ENCODE measurements at regions not wholly inside any gene's neighbourhood (a gene's known extent, or its start where the extent isn't known, plus 50 kb on each side); places are given as distances from the start of the nearest gene placed in this dataset.
A peak's percentile ranks its signal among the peaks of the same experiment; 100 is the strongest.
"Not testable (repeated sequence)": the region's sequence is repeated elsewhere in the genome, so short reads cannot be mapped to it uniquely, and the experiment has no call there.

- not testable (repeated sequence) for DNase-seq; H3K27me3 Mint-ChIP-seq; H3K4me3 Mint-ChIP-seq; H3K27me3 ChIP-seq (ENCODE audit: control insufficient read depth, insufficient read depth, low read length); H3K27ac ChIP-seq (ENCODE audit: insufficient read depth, low read length, poor library complexity, severe bottlenecking); H3K4me1 Mint-ChIP-seq; H3K36me3 Mint-ChIP-seq; ATAC-seq (ENCODE audit: low read depth in 2 of 2); H3K4me3 ChIP-seq (ENCODE audit: low read depth, low read length); H3K9me3 Mint-ChIP-seq; H3K4me1 ChIP-seq (ENCODE audit: control insufficient read depth, insufficient read depth, low read length, poor library complexity, severe bottlenecking); H3K36me3 ChIP-seq (ENCODE audit: control insufficient read depth, insufficient read depth, low read length); H3K9me3 ChIP-seq (ENCODE audit: control insufficient read depth in 2 of 2, low read length in 2 of 2); H3K27ac Mint-ChIP-seq
Measured at GRCh38 chr10:33480417-33480816, 145.9 kb upstream of the NRP1 start.

GRCh38 chr10:33478675-33479125, 144.2 kb upstream of the NRP1 start:
- no peaks in the 10 kb centered on the region for H3K4me1 ChIP-seq (ENCODE audit: control insufficient read depth, insufficient read depth, low read length, poor library complexity, severe bottlenecking)
- no peak overlapping the region for H3K4me3 Mint-ChIP-seq
- H3K27me3 ChIP-seq (ENCODE audit: control insufficient read depth, insufficient read depth, low read length) = no peaks in the 10 kb centered on the region
- H3K36me3 Mint-ChIP-seq = no peaks in the 10 kb centered on the region
- H3K4me1 Mint-ChIP-seq = no peaks in the 10 kb centered on the region
- no peaks in the 10 kb centered on the region for H3K9me3 ChIP-seq (ENCODE audit: control insufficient read depth in 2 of 2, low read length in 2 of 2)
- H3K27ac Mint-ChIP-seq = no peak overlapping the region
- H3K9me3 Mint-ChIP-seq = peaks cover 0 to 5% (median 0%) of the 10 kb centered on the region in 7 donors
- H3K4me3 ChIP-seq (ENCODE audit: low read depth, low read length) = no peak overlapping the region
- no peak overlapping the region for H3K27ac ChIP-seq (ENCODE audit: insufficient read depth, low read length, poor library complexity, severe bottlenecking)
- no peaks in the 10 kb centered on the region for H3K27me3 Mint-ChIP-seq
- no peaks in the 10 kb centered on the region for H3K36me3 ChIP-seq (ENCODE audit: control insufficient read depth, insufficient read depth, low read length)
- ATAC-seq (ENCODE audit: low read depth in 2 of 2) (no peak), DNase-seq (no peak)

DNA sequence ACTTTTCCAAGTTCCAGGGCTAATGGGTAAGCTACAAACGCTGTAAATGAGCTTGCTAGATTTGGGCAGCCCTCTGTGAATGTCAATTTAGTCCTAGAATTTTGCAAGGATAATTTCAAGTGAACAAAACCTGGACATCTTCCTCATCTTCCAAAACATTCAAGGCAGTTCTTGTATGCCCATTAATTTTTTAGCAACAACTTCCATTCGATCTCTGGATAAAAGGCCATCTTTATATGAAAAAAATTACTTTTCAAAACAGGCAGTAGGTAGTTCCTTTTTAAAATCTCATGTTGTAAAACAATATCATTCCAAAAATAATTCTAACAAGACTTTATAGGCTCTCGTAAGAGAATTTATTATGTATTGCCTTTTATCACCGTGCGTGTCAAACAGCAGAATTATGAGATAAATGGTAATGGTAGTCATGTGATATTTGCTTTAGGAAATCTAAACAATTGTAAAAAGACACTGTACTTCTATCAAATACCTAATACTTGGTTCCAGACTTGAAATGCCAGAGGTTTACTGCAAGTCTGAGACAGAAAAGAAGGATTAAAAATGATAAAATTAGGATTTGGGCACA, 143.7 kb upstream of the NRP1 start:
- Mint-ChIP-seq H3K4me3 (no peak overlapping the region), H3K4me1 (no peaks in the 10 kb centered on the region), H3K36me3 (no peaks in the 10 kb centered on the region), H3K27ac (no peak overlapping the region), H3K9me3 (peaks cover 0 to 5% (median 0%) of the 10 kb centered on the region in 7 donors), H3K27me3 (no peaks in the 10 kb centered on the region)
- ATAC-seq (ENCODE audit: low read depth in 2 of 2) = no peak
- DNase-seq = no peak
- no peaks in the 10 kb centered on the region for H3K9me3 ChIP-seq (ENCODE audit: control insufficient read depth in 2 of 2, low read length in 2 of 2)
- no peaks in the 10 kb centered on the region for H3K27me3 ChIP-seq (ENCODE audit: control insufficient read depth, insufficient read depth, low read length)
- H3K36me3 ChIP-seq (ENCODE audit: control insufficient read depth, insufficient read depth, low read length) = no peaks in the 10 kb centered on the region
- no peaks in the 10 kb centered on the region for H3K4me1 ChIP-seq (ENCODE audit: control insufficient read depth, insufficient read depth, low read length, poor library complexity, severe bottlenecking)
- H3K27ac ChIP-seq (ENCODE audit: insufficient read depth, low read length, poor library complexity, severe bottlenecking) = no peak overlapping the region
- H3K4me3 ChIP-seq (ENCODE audit: low read depth, low read length) = no peak overlapping the region

DNA sequence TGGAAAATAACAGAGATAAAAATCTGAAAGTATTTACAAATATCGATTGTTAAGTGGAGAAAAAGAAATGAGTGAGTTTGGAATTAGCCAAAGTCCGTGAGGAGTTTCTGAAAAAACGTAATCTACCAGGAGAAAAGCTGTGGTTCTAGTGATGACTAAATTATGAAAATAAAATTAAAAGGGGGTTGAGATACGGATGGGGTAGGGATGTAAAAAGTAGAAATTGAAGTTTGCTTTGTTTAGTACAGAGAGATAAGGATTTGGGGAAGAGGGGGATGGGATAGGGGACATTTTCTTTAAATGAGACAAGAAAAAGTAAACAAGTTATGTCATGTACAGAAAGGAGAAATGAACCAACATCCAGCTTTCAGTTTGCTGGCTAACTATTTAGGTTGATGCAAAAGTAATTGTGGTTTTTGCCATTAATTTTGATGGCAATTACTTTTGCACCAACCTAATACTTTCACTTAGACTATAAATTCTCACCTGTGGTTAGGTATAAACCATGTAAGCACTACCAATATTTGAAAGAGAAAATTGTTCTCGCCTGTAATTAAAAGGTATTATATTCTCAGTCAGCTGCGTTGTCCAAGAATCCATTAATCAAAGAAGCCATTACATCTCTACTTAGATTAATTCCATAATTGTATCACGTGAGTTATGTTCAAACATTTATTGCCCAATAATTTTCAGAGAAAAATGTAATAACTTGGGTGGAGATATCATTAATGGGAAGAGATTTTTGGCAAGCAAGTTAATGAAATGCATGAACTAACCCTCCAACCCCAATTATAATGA, 143.0 kb upstream of the NRP1 start:
- ATAC-seq (ENCODE audit: low read depth in 2 of 2) = no peak
- Mint-ChIP-seq H3K27me3 (no peaks in the 10 kb centered on the region), H3K36me3 (no peaks in the 10 kb centered on the region)

DNA sequence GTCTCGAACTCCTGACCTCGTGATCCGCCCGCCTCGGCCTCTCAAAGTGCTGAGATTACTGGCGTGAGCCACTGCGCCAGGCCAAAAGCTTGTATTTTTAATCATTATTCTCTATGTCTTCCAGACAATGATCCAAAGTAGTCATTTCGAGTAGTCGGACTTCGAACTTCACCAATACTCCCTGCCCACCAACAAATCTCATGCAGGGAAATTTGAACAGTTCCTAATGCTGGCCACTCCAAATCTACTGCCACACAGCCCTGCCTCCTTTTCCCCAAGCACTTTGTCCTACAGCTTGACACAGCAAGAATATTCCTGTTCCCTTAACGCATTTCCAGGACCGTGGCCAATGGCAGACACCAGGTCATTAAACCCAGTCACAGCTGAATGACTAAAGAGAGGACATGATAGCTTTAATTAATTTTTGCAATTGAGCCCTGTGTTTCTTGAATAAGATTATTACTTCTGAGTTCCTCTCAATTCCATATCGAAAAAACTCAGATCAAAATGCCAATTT, 142.3 kb upstream of the NRP1 start:
- no peak overlapping the region for H3K4me3 ChIP-seq (ENCODE audit: low read depth, low read length)
- no peak overlapping the region for H3K4me3 Mint-ChIP-seq
- no peak overlapping the region for H3K27ac ChIP-seq (ENCODE audit: insufficient read depth, low read length, poor library complexity, severe bottlenecking)
- H3K4me1 ChIP-seq (ENCODE audit: control insufficient read depth, insufficient read depth, low read length, poor library complexity, severe bottlenecking) = no peaks in the 10 kb centered on the region
- H3K9me3 ChIP-seq (ENCODE audit: control insufficient read depth in 2 of 2, low read length in 2 of 2) = no peaks in the 10 kb centered on the region
- ATAC-seq (ENCODE audit: low read depth in 2 of 2) (no peak), DNase-seq (no peak)
- no peaks in the 10 kb centered on the region for H3K4me1 Mint-ChIP-seq
- H3K36me3 ChIP-seq (ENCODE audit: control insufficient read depth, insufficient read depth, low read length) = no peaks in the 10 kb centered on the region
- H3K36me3 Mint-ChIP-seq = no peaks in the 10 kb centered on the region
- no peaks in the 10 kb centered on the region for H3K27me3 Mint-ChIP-seq
- H3K27ac Mint-ChIP-seq = no peak overlapping the region
- no peaks in the 10 kb centered on the region for H3K27me3 ChIP-seq (ENCODE audit: control insufficient read depth, insufficient read depth, low read length)
- H3K9me3 Mint-ChIP-seq = peaks cover 0 to 5% (median 0%) of the 10 kb centered on the region in 7 donors

More for the DNA sequence above, 143.0 kb upstream of the NRP1 start:
- DNase-seq = no peak
- no peak overlapping the region for H3K4me3 ChIP-seq (ENCODE audit: low read depth, low read length)
- H3K4me3 Mint-ChIP-seq = peak overlapping the region in 1 of 4 donors; percentile 68
- no peaks in the 10 kb centered on the region for H3K36me3 ChIP-seq (ENCODE audit: control insufficient read depth, insufficient read depth, low read length)
- H3K27ac Mint-ChIP-seq = no peak overlapping the region
- no peaks in the 10 kb centered on the region for H3K4me1 ChIP-seq (ENCODE audit: control insufficient read depth, insufficient read depth, low read length, poor library complexity, severe bottlenecking)
- no peaks in the 10 kb centered on the region for H3K9me3 ChIP-seq (ENCODE audit: control insufficient read depth in 2 of 2, low read length in 2 of 2)
- no peaks in the 10 kb centered on the region for H3K4me1 Mint-ChIP-seq
- peaks cover 0 to 5% (median 0%) of the 10 kb centered on the region in 7 donors for H3K9me3 Mint-ChIP-seq
- H3K27me3 ChIP-seq (ENCODE audit: control insufficient read depth, insufficient read depth, low read length) = no peaks in the 10 kb centered on the region
- H3K27ac ChIP-seq (ENCODE audit: insufficient read depth, low read length, poor library complexity, severe bottlenecking) = no peak overlapping the region

- Mint-ChIP-seq H3K27ac (no peak overlapping the region), H3K4me3 (no peak overlapping the region), H3K36me3 (no peaks in the 10 kb centered on the region)
Measured at GRCh38 chr10:33473688-33474087, 139.2 kb upstream of the NRP1 start.

DNA sequence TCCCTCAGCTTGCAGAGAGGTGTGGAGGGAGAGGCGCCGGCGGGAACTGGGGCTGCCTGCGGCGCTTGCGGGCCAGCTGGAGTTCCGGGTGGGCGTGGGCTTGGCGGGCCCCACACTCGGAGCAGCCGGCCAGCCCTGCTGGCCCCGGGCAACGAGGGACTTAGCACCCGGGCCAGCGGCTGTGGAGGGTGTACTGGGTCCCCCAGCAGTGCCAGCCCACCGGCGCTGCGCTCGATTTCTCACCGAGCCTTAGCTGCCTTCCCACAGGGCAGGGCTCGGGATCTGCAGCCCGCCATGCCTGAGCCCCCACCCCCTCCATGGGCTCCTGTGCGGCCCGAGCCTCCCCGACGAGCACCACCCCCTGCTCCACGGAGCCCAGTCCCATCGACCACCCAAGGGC, 133.5 kb upstream of the NRP1 start:
- not testable (repeated sequence) for H3K36me3 ChIP-seq (ENCODE audit: control insufficient read depth, insufficient read depth, low read length); H3K4me1 Mint-ChIP-seq; H3K27me3 Mint-ChIP-seq; H3K27ac Mint-ChIP-seq; H3K4me1 ChIP-seq (ENCODE audit: control insufficient read depth, insufficient read depth, low read length, poor library complexity, severe bottlenecking); H3K4me3 ChIP-seq (ENCODE audit: low read depth, low read length); H3K9me3 Mint-ChIP-seq; H3K4me3 Mint-ChIP-seq; H3K27ac ChIP-seq (ENCODE audit: insufficient read depth, low read length, poor library complexity, severe bottlenecking); H3K9me3 ChIP-seq (ENCODE audit: control insufficient read depth in 2 of 2, low read length in 2 of 2); H3K36me3 Mint-ChIP-seq; ATAC-seq (ENCODE audit: low read depth in 2 of 2); DNase-seq; H3K27me3 ChIP-seq (ENCODE audit: control insufficient read depth, insufficient read depth, low read length)

More at GRCh38 chr10:33473688-33474087, 139.2 kb upstream of the NRP1 start:
- Histone ChIP-seq H3K27me3 (ENCODE audit: control insufficient read depth, insufficient read depth, low read length) (no peaks in the 10 kb centered on the region), H3K27ac (ENCODE audit: insufficient read depth, low read length, poor library complexity, severe bottlenecking) (no peak overlapping the region), H3K4me3 (ENCODE audit: low read depth, low read length) (no peak overlapping the region), H3K36me3 (ENCODE audit: control insufficient read depth, insufficient read depth, low read length) (no peaks in the 10 kb centered on the region), H3K4me1 (ENCODE audit: control insufficient read depth, insufficient read depth, low read length, poor library complexity, severe bottlenecking) (no peaks in the 10 kb centered on the region), H3K9me3 (ENCODE audit: control insufficient read depth in 2 of 2, low read length in 2 of 2) (no peaks in the 10 kb centered on the region)
- ATAC-seq (ENCODE audit: low read depth in 2 of 2) (no peak), DNase-seq (no peak)
- Mint-ChIP-seq H3K4me1 (no peaks in the 10 kb centered on the region), H3K27me3 (no peaks in the 10 kb centered on the region), H3K9me3 (peaks cover 0 to 5% (median 0%) of the 10 kb centered on the region in 7 donors)

- no peaks in the 10 kb centered on the region for H3K9me3 Mint-ChIP-seq
- no peak overlapping the region for H3K4me3 Mint-ChIP-seq
- no peak for DNase-seq
- no peaks in the 10 kb centered on the region for H3K36me3 Mint-ChIP-seq
- no peaks in the 10 kb centered on the region for H3K9me3 ChIP-seq (ENCODE audit: control insufficient read depth in 2 of 2, low read length in 2 of 2)
- H3K36me3 ChIP-seq (ENCODE audit: control insufficient read depth, insufficient read depth, low read length) = no peaks in the 10 kb centered on the region
- no peaks in the 10 kb centered on the region for H3K27me3 ChIP-seq (ENCODE audit: control insufficient read depth, insufficient read depth, low read length)
- no peak for ATAC-seq (ENCODE audit: low read depth in 2 of 2)
- H3K27ac Mint-ChIP-seq = no peak overlapping the region
- H3K4me1 Mint-ChIP-seq = no peaks in the 10 kb centered on the region
- no peak overlapping the region for H3K4me3 ChIP-seq (ENCODE audit: low read depth, low read length)
- no peaks in the 10 kb centered on the region for H3K4me1 ChIP-seq (ENCODE audit: control insufficient read depth, insufficient read depth, low read length, poor library complexity, severe bottlenecking)
- H3K27ac ChIP-seq (ENCODE audit: insufficient read depth, low read length, poor library complexity, severe bottlenecking) = no peak overlapping the region
- no peaks in the 10 kb centered on the region for H3K27me3 Mint-ChIP-seq
Measured at GRCh38 chr10:33465747-33466146, 131.3 kb upstream of the NRP1 start.

Data from CD4-positive, CD25-positive, alpha-beta regulatory T cell (primary cell).